PC-9 (cell line): ENCODE measurements at regions not wholly inside any gene's neighbourhood (a gene's known extent, or its start where the extent isn't known, plus 50 kb on each side); places are given as distances from the start of the nearest gene placed in this dataset.

ENCODE experiments used
- BruUV-seq: library from RNA; stranded (reverse); fragments of 400-500 nt; replicated peaks from 2 replicates; lab custom pipeline; 2021; lab: Mats Ljungman, UMichigan
- CTCF ChIA-PET: fragments of 300-600 bp; sonication (Branson Sonifier 250); formaldehyde crosslinking; loops from one replicate; lab custom pipeline; 2022; ENCODE audit warnings: antibody characterized with exemption; lab: Charles Lee
- POLR2A ChIA-PET: fragments of 300-600 bp; sonication (Branson Sonifier 250); formaldehyde crosslinking; loops from one replicate; lab custom pipeline; 2022; ENCODE audit warnings: antibody characterized with exemption; ENCODE audit not compliant: unreplicated experiment; lab: Charles Lee
- DNase-seq, 2 experiments: peaks; one replicate each; pipeline versions ENCODE4 v3.0.0 to v3.0.0-alpha.2; 2015 to 2022; ENCODE audit warnings: mixed read lengths in 1 of 2
- H2AFZ ChIP-seq: fragments of 200-600 bp; sonication (generic); 2 replicates; pipeline ENCODE4 v1.8.1; 2017; ENCODE audit warnings: antibody characterized with exemption
- H3F3A ChIP-seq: fragments of 200-600 bp; sonication (generic); 2 replicates; pipeline ENCODE4 v1.8.1; 2017; ENCODE audit warnings: antibody characterized with exemption, mild to moderate bottlenecking, low read depth; ENCODE audit not compliant: insufficient read depth
- H3K27ac ChIP-seq: fragments of 200-600 bp; sonication (generic); 2 replicates; pipeline ENCODE4 v1.6.1; 2016; ENCODE audit warnings: mixed run types
- H3K27me3 ChIP-seq: fragments of 200-600 bp; sonication (generic); 2 replicates; pipeline ENCODE4 v1.6.1; 2016; ENCODE audit warnings: low read depth, mixed run types; ENCODE audit not compliant: insufficient read depth
- H3K36me3 ChIP-seq: fragments of 200-600 bp; sonication (generic); 2 replicates; pipeline ENCODE4 v1.6.1; 2016; ENCODE audit warnings: low read depth, mixed run types
- H3K4me1 ChIP-seq: fragments of 200-600 bp; sonication (generic); replicated peaks from 2 replicates; pipeline ENCODE4 v1.6.1; 2016; ENCODE audit warnings: mixed run types; ENCODE audit not compliant: insufficient read depth
- H3K4me2 ChIP-seq: fragments of 200-600 bp; sonication (generic); 2 replicates; pipeline ENCODE4 v1.6.1; 2017; ENCODE audit warnings: mixed run types
- H3K4me3 ChIP-seq: fragments of 200-600 bp; sonication (generic); 2 replicates; pipeline ENCODE4 v1.6.1; 2016; ENCODE audit warnings: mixed run types
- H3K79me2 ChIP-seq: fragments of 200-600 bp; sonication (generic); 2 replicates; pipeline ENCODE4 v1.6.1; 2017; ENCODE audit warnings: low read depth, mixed run types
- H3K9me2 ChIP-seq: fragments of 200-600 bp; sonication (generic); 2 replicates; pipeline ENCODE4 v1.8.1; 2017; ENCODE audit warnings: mild to moderate bottlenecking; ENCODE audit not compliant: insufficient read depth
- H3K9me3 ChIP-seq: fragments of 200-600 bp; sonication (generic); 2 replicates; pipeline ENCODE4 v1.8.1; 2016; ENCODE audit warnings: low read depth; ENCODE audit not compliant: insufficient read depth
- H4K20me1 ChIP-seq: fragments of 200-600 bp; sonication (generic); 2 replicates; pipeline ENCODE4 v1.8.1; 2017; ENCODE audit not compliant: insufficient read depth
- EZH2 ChIP-seq: fragments of 200-600 bp; sonication (generic); IDR thresholded peaks from 2 replicates; pipeline ENCODE4 v1.8.0; 2017; ENCODE audit warnings: antibody characterized with exemption, low read depth
- intact Hi-C: fragments of 100-400 bp; cut with micrococcal nuclease; formaldehyde crosslinking; loops from one replicate; pipeline ENCODE4 v1.10.0; 2022; ENCODE audit not compliant: unreplicated experiment
- TF ChIP-seq, protein P1 (sequence below): fragments of 200-600 bp; sonication (generic); conservative IDR thresholded peaks from 2 replicates; pipeline ENCODE4 v1.6.1; 2017; ENCODE audit warnings: mixed run types, antibody characterized with exemption, mild to moderate bottlenecking, moderate library complexity

DNA sequence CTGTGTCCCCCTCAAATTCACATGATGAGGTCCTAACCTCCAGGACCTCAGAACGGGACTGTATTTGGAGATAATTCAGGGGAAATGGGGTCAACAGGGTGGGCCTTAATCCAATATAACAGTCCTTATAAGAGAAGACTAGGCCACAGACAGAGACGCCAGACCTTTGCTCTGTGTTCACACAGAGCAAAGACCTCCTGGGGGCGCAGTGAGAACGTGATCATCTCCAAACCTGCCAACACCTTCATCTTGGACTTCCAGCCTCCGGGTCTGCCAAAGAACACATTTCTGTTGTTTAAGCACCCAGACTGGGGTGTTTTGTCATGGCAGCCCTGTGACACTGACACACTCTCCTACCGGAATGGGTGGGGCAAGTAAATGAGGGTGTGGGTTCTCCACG, 250.2 kb downstream of the MN1 start:
- CTCF ChIA-PET, result no interaction called here
- H3F3A ChIP-seq, result no peaks in the 10 kb centered on the region
- H3K79me2 ChIP-seq, result no peaks in the 10 kb centered on the region
- DNase-seq, result no peak
- no peaks in the 10 kb centered on the region for H4K20me1 ChIP-seq
- no peak overlapping the region for H3K4me2 ChIP-seq
- intact Hi-C loops, result no loop called here
- no peaks in the 10 kb centered on the region for H3K36me3 ChIP-seq
- H3K4me1 ChIP-seq, result no peaks in the 10 kb centered on the region
- H2AFZ ChIP-seq, result no peak overlapping the region
- H3K9me2 ChIP-seq, result no peaks in the 10 kb centered on the region
- POLR2A ChIA-PET, result no interaction called here
- no peaks in the 10 kb centered on the region for H3K27me3 ChIP-seq
- TF ChIP-seq, protein P1, sequence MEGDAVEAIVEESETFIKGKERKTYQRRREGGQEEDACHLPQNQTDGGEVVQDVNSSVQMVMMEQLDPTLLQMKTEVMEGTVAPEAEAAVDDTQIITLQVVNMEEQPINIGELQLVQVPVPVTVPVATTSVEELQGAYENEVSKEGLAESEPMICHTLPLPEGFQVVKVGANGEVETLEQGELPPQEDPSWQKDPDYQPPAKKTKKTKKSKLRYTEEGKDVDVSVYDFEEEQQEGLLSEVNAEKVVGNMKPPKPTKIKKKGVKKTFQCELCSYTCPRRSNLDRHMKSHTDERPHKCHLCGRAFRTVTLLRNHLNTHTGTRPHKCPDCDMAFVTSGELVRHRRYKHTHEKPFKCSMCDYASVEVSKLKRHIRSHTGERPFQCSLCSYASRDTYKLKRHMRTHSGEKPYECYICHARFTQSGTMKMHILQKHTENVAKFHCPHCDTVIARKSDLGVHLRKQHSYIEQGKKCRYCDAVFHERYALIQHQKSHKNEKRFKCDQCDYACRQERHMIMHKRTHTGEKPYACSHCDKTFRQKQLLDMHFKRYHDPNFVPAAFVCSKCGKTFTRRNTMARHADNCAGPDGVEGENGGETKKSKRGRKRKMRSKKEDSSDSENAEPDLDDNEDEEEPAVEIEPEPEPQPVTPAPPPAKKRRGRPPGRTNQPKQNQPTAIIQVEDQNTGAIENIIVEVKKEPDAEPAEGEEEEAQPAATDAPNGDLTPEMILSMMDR, result no peak
- no peak for TF ChIP-seq EZH2
- no peak overlapping the region for H3K4me3 ChIP-seq
- H3K9me3 ChIP-seq, result no peaks in the 10 kb centered on the region
- no TSS peak for BruUV-seq
- H3K27ac ChIP-seq, result no peak overlapping the region

DNA sequence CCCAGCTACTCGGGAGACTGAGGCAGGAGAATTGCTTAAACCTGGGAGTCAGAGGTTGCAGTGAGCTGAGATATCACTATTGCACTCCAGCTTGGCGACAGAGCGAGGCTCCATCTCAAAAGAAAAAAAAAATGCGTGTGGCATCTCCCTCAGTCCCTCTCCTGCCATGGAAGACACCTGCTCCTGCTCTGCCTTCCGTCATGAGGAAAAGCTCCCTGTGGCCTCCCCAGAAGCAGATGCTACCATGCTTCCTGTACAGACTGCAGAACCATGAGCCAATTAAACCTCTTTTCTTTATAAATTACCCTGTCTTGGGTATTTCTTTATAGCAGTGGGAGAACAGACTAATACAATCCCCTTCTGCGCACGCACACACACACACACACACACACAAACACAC, 249.4 kb downstream of the MN1 start:
- no peak overlapping the region for H3K4me3 ChIP-seq
- POLR2A ChIA-PET, result no interaction called here

DNA sequence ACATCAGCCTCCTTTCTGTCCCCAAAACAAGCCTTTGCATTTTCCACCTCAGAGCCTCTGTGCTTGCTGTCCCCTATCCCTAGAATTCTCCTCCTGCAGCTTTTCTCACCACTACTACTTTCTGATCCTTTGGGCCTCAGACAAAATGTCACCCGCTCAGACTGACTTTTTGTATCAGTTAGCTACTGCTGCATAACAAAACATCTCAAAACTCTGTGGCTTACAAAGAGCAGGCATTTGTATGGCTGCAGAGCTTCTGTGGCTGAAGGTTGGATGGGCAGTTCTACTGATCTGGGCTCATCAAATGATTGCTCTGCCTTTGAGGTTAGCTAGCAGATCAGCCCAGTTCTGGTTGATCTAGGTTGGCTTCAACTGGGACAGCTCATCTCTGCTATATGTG, 248.7 kb downstream of the MN1 start:
- Histone ChIP-seq H3K36me3 (no peaks in the 10 kb centered on the region), H3K4me1 (no peaks in the 10 kb centered on the region), H2AFZ (no peak overlapping the region), H3K9me3 (no peaks in the 10 kb centered on the region), H3K4me2 (no peak overlapping the region), H4K20me1 (no peaks in the 10 kb centered on the region), H3F3A (no peaks in the 10 kb centered on the region), H3K27ac (no peak overlapping the region), H3K27me3 (no peaks in the 10 kb centered on the region), H3K79me2 (no peaks in the 10 kb centered on the region), H3K4me3 (no peak overlapping the region), H3K9me2 (no peaks in the 10 kb centered on the region)
- no peak for DNase-seq
- POLR2A ChIA-PET, result interaction anchor here (0.8 kb wide), 1 partner anchor 244 kb away, joined by 7 read pairs; no protein-coding TSS in a partner anchor
- CTCF ChIA-PET, result no interaction called here
- intact Hi-C loops, result no loop called here
- TF ChIP-seq, protein P1, result no peak
- TF ChIP-seq EZH2, result no peak
- BruUV-seq, result no TSS peak

More for the DNA sequence above, 249.4 kb downstream of the MN1 start:
- CTCF ChIA-PET, result no interaction called here
- Histone ChIP-seq H3K79me2 (no peaks in the 10 kb centered on the region), H3K27me3 (no peaks in the 10 kb centered on the region), H3K9me3 (no peaks in the 10 kb centered on the region), H4K20me1 (no peaks in the 10 kb centered on the region), H3F3A (no peaks in the 10 kb centered on the region), H3K27ac (no peak overlapping the region), H3K36me3 (no peaks in the 10 kb centered on the region), H2AFZ (no peak overlapping the region), H3K9me2 (no peaks in the 10 kb centered on the region), H3K4me1 (no peaks in the 10 kb centered on the region), H3K4me2 (no peak overlapping the region)
- DNase-seq, result no peak
- BruUV-seq, result no TSS peak
- no peak for TF ChIP-seq EZH2
- TF ChIP-seq, protein P1, result no peak
- intact Hi-C loops, result no loop called here
